ENCODE measurements at regions not wholly inside any gene's neighbourhood (a gene's known extent, or its start where the extent isn't known, plus 50 kb on each side); places are given as distances from the start of the nearest gene placed in this dataset.

- H3K4me1 Mint-ChIP-seq (ENCODE audit: low read depth): peaks cover 13% of the 10 kb centered on the region
- H3K27me3 Mint-ChIP-seq: peaks cover 3% of the 10 kb centered on the region
- DNase-seq: no peak
- no peaks in the 10 kb centered on the region for H3K36me3 Mint-ChIP-seq
- ChIA-PET POLR2A (no interaction called here), CTCF (no interaction called here)
- intact Hi-C loops (cut with micrococcal nuclease): no loop called here
- no peaks in the 10 kb centered on the region for H3K9me3 Mint-ChIP-seq
- no peak overlapping the region for H3K4me3 Mint-ChIP-seq
- no peak overlapping the region for H3K27ac Mint-ChIP-seq
These were observed 492.7 kb downstream of the NTRK3 start for GRCh38 chr15:87763837-87764236.

DNA sequence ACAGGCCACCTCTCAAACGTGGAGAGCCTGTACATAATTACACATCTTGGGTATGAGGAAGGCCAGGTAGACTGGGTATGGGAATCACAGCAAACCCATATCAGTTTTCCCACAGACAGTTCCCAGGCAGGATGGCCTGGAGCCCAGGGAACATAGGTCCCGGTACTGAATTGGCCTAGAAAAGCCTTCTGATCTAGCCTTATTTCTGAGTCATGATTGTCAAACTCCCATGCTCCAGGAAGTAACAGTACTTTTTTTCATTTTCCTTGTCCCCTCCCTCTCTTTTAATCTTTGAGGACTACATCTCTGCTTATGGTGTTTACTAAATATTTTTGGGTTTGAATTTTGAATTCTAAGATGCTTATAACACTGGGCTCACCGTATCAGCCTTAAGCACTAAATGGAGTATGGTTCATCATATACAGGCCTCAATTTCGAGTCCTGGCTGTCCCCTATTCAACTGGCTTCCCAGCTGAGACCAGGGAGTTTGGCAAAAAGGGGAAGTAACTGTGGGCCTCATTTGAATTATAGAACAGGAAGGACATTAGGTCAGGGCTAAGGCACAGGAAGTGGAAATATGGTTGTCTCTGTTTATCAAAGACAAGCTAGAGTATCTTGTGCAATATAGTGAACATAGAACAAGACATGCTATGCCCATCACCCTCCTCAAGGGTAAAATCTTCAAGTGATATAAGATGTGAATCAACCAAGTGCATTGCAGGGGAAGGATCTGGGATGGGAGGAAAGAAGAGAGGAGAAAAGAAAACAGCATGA is 494.6 kb downstream of the NTRK3 start:
- ChIA-PET POLR2A (no interaction called here), CTCF (no interaction called here)
- H3K36me3 Mint-ChIP-seq: no peaks in the 10 kb centered on the region
- H3K27me3 Mint-ChIP-seq: no peaks in the 10 kb centered on the region
- no peaks in the 10 kb centered on the region for H3K9me3 Mint-ChIP-seq
- intact Hi-C loops (cut with micrococcal nuclease): no loop called here
- no peak overlapping the region for H3K27ac Mint-ChIP-seq
- H3K4me3 Mint-ChIP-seq: no peak overlapping the region
- peaks cover 13% of the 10 kb centered on the region for H3K4me1 Mint-ChIP-seq (ENCODE audit: low read depth)
- no peak for DNase-seq

DNA sequence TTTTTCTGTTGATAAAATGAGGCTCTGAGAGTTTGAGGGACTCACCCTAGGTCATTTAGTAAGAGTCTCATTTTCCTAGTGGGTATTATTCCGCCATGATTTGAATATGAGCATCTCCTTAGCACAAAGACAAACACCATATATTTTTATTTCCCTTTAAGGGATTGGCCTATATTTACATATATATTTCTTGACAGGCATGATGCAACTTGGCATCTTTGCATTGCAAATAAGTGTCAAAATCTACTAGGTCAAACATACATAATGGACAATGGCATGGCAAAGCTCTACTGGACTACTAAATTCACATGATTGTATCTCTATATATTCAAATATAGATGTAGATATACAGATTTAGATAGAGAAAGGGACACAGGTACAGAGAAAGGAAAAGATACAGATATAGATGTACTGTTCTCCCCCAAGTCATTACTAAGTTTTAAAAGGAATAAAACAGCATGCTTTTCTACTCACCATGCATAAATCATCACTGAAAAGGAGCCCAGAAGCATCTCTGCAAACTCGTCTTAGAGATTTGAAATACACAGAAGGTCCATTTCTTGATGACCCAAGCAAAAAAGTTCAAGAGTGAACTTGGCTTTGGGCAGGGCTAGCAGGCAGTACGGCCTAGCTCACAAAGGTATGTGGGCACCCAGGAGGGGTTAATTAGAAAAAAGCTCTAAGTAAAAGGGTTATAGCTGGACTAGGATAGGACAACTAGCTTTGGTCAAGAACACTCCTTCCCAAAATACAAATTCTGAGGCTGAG is 495.8 kb downstream of the NTRK3 start:
- intact Hi-C loops (cut with micrococcal nuclease): no loop called here
- H3K36me3 Mint-ChIP-seq: no peaks in the 10 kb centered on the region
- H3K9me3 Mint-ChIP-seq: no peaks in the 10 kb centered on the region

DNA sequence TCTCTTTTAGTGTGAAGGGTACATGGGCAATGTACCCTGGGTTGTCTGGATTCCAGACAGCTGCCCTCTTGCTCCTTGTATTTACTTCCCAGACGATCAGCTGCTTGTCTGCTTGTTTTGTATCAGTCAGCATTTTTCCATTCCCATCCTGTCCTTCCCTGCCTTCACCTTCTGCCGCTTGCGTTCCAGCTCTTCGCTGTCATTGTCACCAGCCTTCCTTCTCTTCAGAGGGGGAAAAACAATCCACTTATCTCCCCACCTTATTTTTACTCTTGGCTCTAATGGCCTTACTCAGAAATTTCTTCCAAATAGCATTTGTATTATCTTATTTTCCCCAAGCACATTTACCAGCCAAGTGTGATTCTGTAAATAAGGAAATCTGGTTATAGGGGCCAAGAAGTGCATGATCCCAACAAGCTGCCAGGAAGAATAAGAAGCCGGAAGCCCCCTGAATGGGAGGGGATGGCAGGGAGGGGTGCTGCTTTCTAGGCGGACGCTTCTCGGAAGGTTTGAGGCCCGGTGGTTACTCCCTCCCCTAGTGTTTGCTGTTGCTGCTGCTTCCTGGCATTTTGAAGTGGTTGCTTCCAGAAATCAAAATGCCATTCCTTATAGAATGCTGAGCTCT is 497.6 kb downstream of the NTRK3 start:
- no peaks in the 10 kb centered on the region for H3K9me3 Mint-ChIP-seq
- DNase-seq: no peak
- intact Hi-C loops (cut with micrococcal nuclease): no loop called here
- ChIA-PET POLR2A (no interaction called here), CTCF (no interaction called here)
- no peaks in the 10 kb centered on the region for H3K36me3 Mint-ChIP-seq
- no peak overlapping the region for H3K27ac Mint-ChIP-seq
- H3K27me3 Mint-ChIP-seq: no peaks in the 10 kb centered on the region
- H3K4me3 Mint-ChIP-seq: no peak overlapping the region
- H3K4me1 Mint-ChIP-seq (ENCODE audit: low read depth): peaks cover 13% of the 10 kb centered on the region

More for the DNA sequence above, 495.8 kb downstream of the NTRK3 start:
- no peak overlapping the region for H3K27ac Mint-ChIP-seq
- DNase-seq: no peak
- peaks cover 13% of the 10 kb centered on the region for H3K4me1 Mint-ChIP-seq (ENCODE audit: low read depth)
- no peaks in the 10 kb centered on the region for H3K27me3 Mint-ChIP-seq
- POLR2A ChIA-PET: no interaction called here
- no peak overlapping the region for H3K4me3 Mint-ChIP-seq
- CTCF ChIA-PET: no interaction called here

DNA sequence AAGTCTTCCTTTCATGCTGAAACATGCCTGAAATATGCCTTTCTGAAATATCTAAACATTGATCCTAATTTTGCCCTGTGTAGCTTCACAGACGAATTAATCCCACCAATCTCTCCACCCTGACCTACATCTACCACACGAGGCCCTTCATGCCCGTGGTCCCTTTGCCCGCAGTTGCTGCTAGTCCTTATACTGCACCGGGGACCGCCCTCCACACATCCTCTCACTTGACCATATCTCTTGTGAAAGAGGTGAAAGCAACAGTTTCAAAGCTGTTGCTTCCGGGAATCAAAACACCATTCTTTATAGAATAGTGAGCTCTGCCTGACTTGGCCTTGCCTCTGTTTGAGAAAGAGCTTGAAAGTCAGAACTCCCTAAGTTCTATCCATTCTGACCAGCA is 499.5 kb downstream of the NTRK3 start:
- intact Hi-C loops (cut with micrococcal nuclease): no loop called here
- Mint-ChIP-seq H3K27ac (no peak overlapping the region), H3K27me3 (no peaks in the 10 kb centered on the region), H3K36me3 (no peaks in the 10 kb centered on the region), H3K4me1 (ENCODE audit: low read depth) (peaks cover 12% of the 10 kb centered on the region), H3K9me3 (no peaks in the 10 kb centered on the region), H3K4me3 (no peak overlapping the region)
- DNase-seq: no peak
- ChIA-PET POLR2A (no interaction called here), CTCF (no interaction called here)

- H3K9me3 Mint-ChIP-seq: no peaks in the 10 kb centered on the region
- CTCF ChIA-PET: no interaction called here
- intact Hi-C loops (cut with micrococcal nuclease): no loop called here
- H3K4me3 Mint-ChIP-seq: no peak overlapping the region
- POLR2A ChIA-PET: no interaction called here
- peaks cover 2% of the 10 kb centered on the region for H3K4me1 Mint-ChIP-seq (ENCODE audit: low read depth)
- no peak overlapping the region for H3K27ac Mint-ChIP-seq
- H3K27me3 Mint-ChIP-seq: no peaks in the 10 kb centered on the region
- no peak for DNase-seq
- H3K36me3 Mint-ChIP-seq: no peaks in the 10 kb centered on the region
These were observed 500.5 kb downstream of the NTRK3 start for GRCh38 chr15:87756072-87756471.

DNA sequence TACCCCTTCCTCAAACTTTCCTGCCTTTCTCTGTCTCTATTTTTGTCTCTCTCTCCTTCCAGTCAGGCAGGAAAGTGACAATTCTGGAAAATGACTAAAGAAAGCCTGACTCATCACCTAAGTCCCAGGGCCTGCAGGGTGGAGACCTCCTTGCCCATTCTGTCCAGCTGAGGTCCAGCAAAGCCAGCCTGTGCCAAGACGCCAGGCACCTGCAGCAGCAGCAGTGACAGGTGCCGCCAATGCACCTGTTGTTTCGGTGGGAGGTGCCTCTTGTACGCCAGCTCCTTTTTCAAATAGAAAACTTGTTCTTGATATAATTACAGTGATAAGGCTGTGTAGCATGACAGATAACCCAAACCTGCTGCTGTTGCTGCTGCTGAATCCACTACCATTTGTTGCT is 501.3 kb downstream of the NTRK3 start:
- H3K9me3 Mint-ChIP-seq: no peaks in the 10 kb centered on the region
- no peak overlapping the region for H3K4me3 Mint-ChIP-seq
- ChIA-PET POLR2A (no interaction called here), CTCF (no interaction called here)
- H3K27me3 Mint-ChIP-seq: no peaks in the 10 kb centered on the region
- H3K27ac Mint-ChIP-seq: no peak overlapping the region
- intact Hi-C loops (cut with micrococcal nuclease): no loop called here
- no peaks in the 10 kb centered on the region for H3K36me3 Mint-ChIP-seq
- H3K4me1 Mint-ChIP-seq (ENCODE audit: low read depth): peaks cover 2% of the 10 kb centered on the region
- DNase-seq: no peak

GRCh38 chr15:87753539-87753938 is 503.0 kb downstream of the NTRK3 start:
- H3K4me3 Mint-ChIP-seq: no peak overlapping the region
- POLR2A ChIA-PET: no interaction called here
- CTCF ChIA-PET: interaction anchor here (0.7 kb wide), 1 partner anchor 25 kb away, joined by 3 read pairs; no protein-coding TSS in a partner anchor
- peaks cover 2% of the 10 kb centered on the region for H3K4me1 Mint-ChIP-seq (ENCODE audit: low read depth)
- H3K36me3 Mint-ChIP-seq: no peaks in the 10 kb centered on the region
- no peak overlapping the region for H3K27ac Mint-ChIP-seq
- no peak for DNase-seq
- no peaks in the 10 kb centered on the region for H3K9me3 Mint-ChIP-seq
- no peaks in the 10 kb centered on the region for H3K27me3 Mint-ChIP-seq
- intact Hi-C loops (cut with micrococcal nuclease): no loop called here

DNA sequence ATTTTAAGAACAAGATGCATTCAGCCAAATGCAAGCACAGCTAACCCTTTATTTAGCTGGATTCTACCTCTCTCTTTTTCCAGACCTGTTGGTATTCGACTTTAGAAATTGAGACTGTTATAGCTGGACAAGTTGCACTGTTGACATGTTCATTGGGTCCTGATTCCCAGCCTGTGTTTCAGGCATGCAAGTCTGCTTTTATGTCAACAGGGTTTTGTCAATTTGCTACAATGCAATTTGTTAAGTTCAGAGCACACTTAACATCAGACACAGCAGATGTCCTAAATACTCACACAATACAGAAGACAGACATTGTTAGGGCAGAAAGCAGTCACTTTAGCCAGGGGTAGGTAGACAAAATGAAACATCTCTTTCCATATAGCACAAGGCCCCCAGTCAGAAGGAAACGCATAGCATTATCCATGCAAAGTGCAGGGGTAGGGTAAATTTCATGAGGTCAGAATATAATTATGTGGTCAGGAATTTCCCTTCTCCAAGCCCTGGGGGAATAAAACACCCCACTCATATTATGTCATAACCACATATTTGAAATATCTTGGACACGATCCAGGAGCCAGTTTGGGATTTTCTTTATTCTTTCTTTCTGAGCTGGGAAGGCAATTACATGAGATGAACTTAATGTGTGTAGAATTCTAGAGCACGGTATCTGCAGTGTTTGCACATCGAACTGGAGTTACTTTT is 504.1 kb downstream of the NTRK3 start:
- POLR2A ChIA-PET: no interaction called here
- intact Hi-C loops (cut with micrococcal nuclease): no loop called here
- Mint-ChIP-seq H3K4me1 (ENCODE audit: low read depth) (peaks cover 2% of the 10 kb centered on the region), H3K9me3 (no peaks in the 10 kb centered on the region), H3K36me3 (no peaks in the 10 kb centered on the region), H3K27ac (no peak overlapping the region), H3K4me3 (no peak overlapping the region), H3K27me3 (no peaks in the 10 kb centered on the region)
- CTCF ChIA-PET: no interaction called here
- no peak for DNase-seq

- H3K4me3 Mint-ChIP-seq: no peak overlapping the region
- peaks cover 1% of the 10 kb centered on the region for H3K27me3 Mint-ChIP-seq
- intact Hi-C loops (cut with micrococcal nuclease): no loop called here
- no peaks in the 10 kb centered on the region for H3K36me3 Mint-ChIP-seq
- no peak overlapping the region for H3K27ac Mint-ChIP-seq
- no peak for DNase-seq
- POLR2A ChIA-PET: no interaction called here
- no peaks in the 10 kb centered on the region for H3K9me3 Mint-ChIP-seq
- CTCF ChIA-PET: no interaction called here
- peaks cover 2% of the 10 kb centered on the region for H3K4me1 Mint-ChIP-seq (ENCODE audit: low read depth)
These were observed 508.1 kb downstream of the NTRK3 start for GRCh38 chr15:87748483-87748882.

DNA sequence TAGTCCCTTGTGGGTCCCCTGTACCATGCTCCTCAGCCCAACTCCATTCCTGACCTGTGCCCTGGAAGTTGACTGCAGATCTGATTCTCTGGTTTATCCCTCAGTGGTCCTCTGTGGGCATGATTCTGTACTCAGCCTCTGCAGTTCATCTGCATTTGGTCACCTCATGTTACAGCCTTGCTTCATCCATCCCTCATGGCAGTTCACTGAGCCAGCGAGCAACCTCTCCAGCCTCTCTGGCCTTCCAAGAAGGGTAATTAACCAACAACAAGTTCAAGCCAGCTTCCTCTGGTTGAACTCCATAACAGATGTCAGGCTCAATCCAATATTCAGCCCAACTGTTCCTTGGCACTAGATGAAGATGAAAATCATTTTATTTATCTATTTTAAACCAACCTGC is 509.5 kb downstream of the NTRK3 start:
- H3K36me3 Mint-ChIP-seq: no peaks in the 10 kb centered on the region
- H3K9me3 Mint-ChIP-seq: no peaks in the 10 kb centered on the region
- intact Hi-C loops (cut with micrococcal nuclease): no loop called here
- no peak for DNase-seq
- H3K4me1 Mint-ChIP-seq (ENCODE audit: low read depth): no peaks in the 10 kb centered on the region
- CTCF ChIA-PET: no interaction called here
- POLR2A ChIA-PET: no interaction called here
- peaks cover 1% of the 10 kb centered on the region for H3K27me3 Mint-ChIP-seq
- no peak overlapping the region for H3K4me3 Mint-ChIP-seq
- H3K27ac Mint-ChIP-seq: no peak overlapping the region

- ChIA-PET CTCF (no interaction called here), POLR2A (no interaction called here)
- H3K27ac Mint-ChIP-seq: no peak overlapping the region
- H3K9me3 Mint-ChIP-seq: no peaks in the 10 kb centered on the region
- no peaks in the 10 kb centered on the region for H3K4me1 Mint-ChIP-seq (ENCODE audit: low read depth)
- H3K27me3 Mint-ChIP-seq: peaks cover 1% of the 10 kb centered on the region
- DNase-seq: no peak
- intact Hi-C loops (cut with micrococcal nuclease): no loop called here
- H3K36me3 Mint-ChIP-seq: no peaks in the 10 kb centered on the region
- no peak overlapping the region for H3K4me3 Mint-ChIP-seq
These were observed 510.2 kb downstream of the NTRK3 start for GRCh38 chr15:87746333-87746732.

All from activated CD4-positive, alpha-beta memory T cell treated with anti-CD3 and anti-CD28 coated beads for 36 hours (primary cell).